MM.1S (cell line): ENCODE measurements at regions not wholly inside any gene's neighbourhood (a gene's known extent, or its start where the extent isn't known, plus 50 kb on each side); places are given as distances from the start of the nearest gene placed in this dataset.

Experiments
- DNase-seq: peaks from one replicate; pipeline ENCODE4 v3.0.0-alpha.2; 2015
- H2AFZ ChIP-seq: fragments of 300-600 bp; sonication (generic); 2 replicates; pipeline ENCODE4 v1.6.0; 2016; ENCODE audit warnings: antibody characterized with exemption, low read length
- H3F3A ChIP-seq: fragments of 300-600 bp; sonication (generic); 2 replicates; pipeline ENCODE4 v1.6.1; 2016; ENCODE audit warnings: mild to moderate bottlenecking, antibody characterized with exemption, low read length, moderate library complexity, mixed read lengths; ENCODE audit not compliant: insufficient read depth
- H3K27ac ChIP-seq: fragments of 300-600 bp; sonication (generic); 2 replicates; pipeline ENCODE4 v1.5.1; 2016; ENCODE audit warnings: mild to moderate bottlenecking, low read length
- H3K27me3 ChIP-seq: fragments of 300-600 bp; sonication (generic); replicated peaks from 2 replicates; pipeline ENCODE4 v1.6.0; 2016; ENCODE audit warnings: low read length; ENCODE audit not compliant: insufficient read depth
- H3K36me3 ChIP-seq: fragments of 300-600 bp; sonication (generic); replicated peaks from 2 replicates; pipeline ENCODE4 v1.6.1; 2016; ENCODE audit warnings: mild to moderate bottlenecking, low read length, mixed read lengths; ENCODE audit not compliant: insufficient read depth
- H3K4me1 ChIP-seq: fragments of 300-600 bp; sonication (generic); 2 replicates; pipeline ENCODE4 v1.6.1; 2016; ENCODE audit warnings: low read length, mixed read lengths
- H3K4me2 ChIP-seq: fragments of 300-600 bp; sonication (generic); 2 replicates; pipeline ENCODE4 v1.6.0; 2016; ENCODE audit warnings: low read depth, low read length
- H3K4me3 ChIP-seq: fragments of 300-600 bp; sonication (generic); 2 replicates; pipeline ENCODE4 v1.5.1; 2016; ENCODE audit warnings: low read length, mixed read lengths
- H3K79me2 ChIP-seq: fragments of 300-600 bp; sonication (generic); 2 replicates; pipeline ENCODE4 v1.6.1; 2016; ENCODE audit warnings: mixed run types, low read length, mixed read lengths
- H3K9ac ChIP-seq: fragments of 300-600 bp; sonication (generic); 2 replicates; pipeline ENCODE4 v1.6.1; 2016; ENCODE audit warnings: low read length, mixed read lengths
- H3K9me2 ChIP-seq: fragments of 300-600 bp; sonication (generic); replicated peaks from 2 replicates; pipeline ENCODE4 v1.6.1; 2016; ENCODE audit warnings: mild to moderate bottlenecking, low read length, mixed read lengths; ENCODE audit not compliant: insufficient read depth
- H3K9me3 ChIP-seq: fragments of 300-600 bp; sonication (generic); replicated peaks from 2 replicates; pipeline ENCODE4 v1.6.1; 2016; ENCODE audit warnings: mild to moderate bottlenecking, low read length, mixed read lengths; ENCODE audit not compliant: insufficient read depth
- H4K20me1 ChIP-seq: fragments of 300-600 bp; sonication (generic); 2 replicates; pipeline ENCODE4 v1.6.1; 2016; ENCODE audit warnings: mild to moderate bottlenecking, low read length, moderate library complexity, mixed read lengths; ENCODE audit not compliant: insufficient read depth
- EZH2 ChIP-seq: fragments of 300-600 bp; sonication (generic); optimal IDR thresholded peaks from 2 replicates; pipeline ENCODE3; 2017; ENCODE audit warnings: low read depth, mild to moderate bottlenecking, antibody characterized with exemption, low read length, mixed read lengths
- EZH2phosphoT487 ChIP-seq: fragments of 300-600 bp; sonication (generic); IDR thresholded peaks from 2 replicates; pipeline ENCODE4 v1.6.1; 2018; ENCODE audit warnings: antibody characterized with exemption, low read length
- TF ChIP-seq, protein P1 (sequence below): fragments of 300-600 bp; sonication (generic); IDR thresholded peaks from 2 replicates; pipeline ENCODE4 v1.5.1; 2016; ENCODE audit warnings: antibody characterized with exemption, low read length, mixed read lengths

- Histone ChIP-seq H3K79me2 (no peaks in the 10 kb centered on the region), H3K9ac (no peak overlapping the region), H3K36me3 (no peaks in the 10 kb centered on the region), H2AFZ (no peak overlapping the region), H3F3A (no peaks in the 10 kb centered on the region), H4K20me1 (no peaks in the 10 kb centered on the region), H3K9me3 (no peaks in the 10 kb centered on the region), H3K4me3 (no peak overlapping the region), H3K27ac (no peak overlapping the region), H3K4me2 (no peak overlapping the region), H3K4me1 (no peaks in the 10 kb centered on the region), H3K9me2 (no peaks in the 10 kb centered on the region), H3K27me3 (no peaks in the 10 kb centered on the region)
- TF ChIP-seq EZH2 (no peak), EZH2phosphoT487 (no peak)
- TF ChIP-seq, protein P1, sequence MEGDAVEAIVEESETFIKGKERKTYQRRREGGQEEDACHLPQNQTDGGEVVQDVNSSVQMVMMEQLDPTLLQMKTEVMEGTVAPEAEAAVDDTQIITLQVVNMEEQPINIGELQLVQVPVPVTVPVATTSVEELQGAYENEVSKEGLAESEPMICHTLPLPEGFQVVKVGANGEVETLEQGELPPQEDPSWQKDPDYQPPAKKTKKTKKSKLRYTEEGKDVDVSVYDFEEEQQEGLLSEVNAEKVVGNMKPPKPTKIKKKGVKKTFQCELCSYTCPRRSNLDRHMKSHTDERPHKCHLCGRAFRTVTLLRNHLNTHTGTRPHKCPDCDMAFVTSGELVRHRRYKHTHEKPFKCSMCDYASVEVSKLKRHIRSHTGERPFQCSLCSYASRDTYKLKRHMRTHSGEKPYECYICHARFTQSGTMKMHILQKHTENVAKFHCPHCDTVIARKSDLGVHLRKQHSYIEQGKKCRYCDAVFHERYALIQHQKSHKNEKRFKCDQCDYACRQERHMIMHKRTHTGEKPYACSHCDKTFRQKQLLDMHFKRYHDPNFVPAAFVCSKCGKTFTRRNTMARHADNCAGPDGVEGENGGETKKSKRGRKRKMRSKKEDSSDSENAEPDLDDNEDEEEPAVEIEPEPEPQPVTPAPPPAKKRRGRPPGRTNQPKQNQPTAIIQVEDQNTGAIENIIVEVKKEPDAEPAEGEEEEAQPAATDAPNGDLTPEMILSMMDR = no peak
- DNase-seq = no peak
Measured at GRCh38 chr2:220043155-220043989, 415.9 kb downstream of the SLC4A3 start.

DNA sequence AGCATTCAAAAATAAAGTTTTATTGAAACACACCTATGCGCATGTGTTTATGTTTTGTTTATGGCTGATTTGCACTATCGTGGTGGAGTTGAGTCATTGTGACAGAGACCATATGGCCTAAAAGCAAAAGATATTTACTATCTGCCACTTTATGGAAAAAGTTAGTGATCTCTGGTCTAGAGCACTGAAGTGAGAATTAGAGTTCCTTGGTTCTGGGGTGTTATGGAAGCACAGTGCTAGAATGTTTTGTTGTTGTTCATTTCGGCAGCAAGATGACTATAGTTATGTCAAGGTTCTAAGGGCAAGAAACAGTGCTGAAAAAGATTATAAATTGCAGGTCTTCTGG, 416.5 kb downstream of the SLC4A3 start:
- DNase-seq = no peak
- Histone ChIP-seq H4K20me1 (no peaks in the 10 kb centered on the region), H3K79me2 (no peaks in the 10 kb centered on the region), H3K4me1 (no peaks in the 10 kb centered on the region), H3K36me3 (no peaks in the 10 kb centered on the region), H3K27me3 (no peaks in the 10 kb centered on the region), H2AFZ (no peak overlapping the region), H3K27ac (no peak overlapping the region), H3K4me3 (no peak overlapping the region), H3K9ac (no peak overlapping the region), H3K4me2 (no peak overlapping the region), H3F3A (no peaks in the 10 kb centered on the region), H3K9me2 (no peaks in the 10 kb centered on the region), H3K9me3 (no peaks in the 10 kb centered on the region)
- TF ChIP-seq EZH2 = no peak
- TF ChIP-seq, protein P1 = no peak
- no peak for TF ChIP-seq EZH2phosphoT487

DNA sequence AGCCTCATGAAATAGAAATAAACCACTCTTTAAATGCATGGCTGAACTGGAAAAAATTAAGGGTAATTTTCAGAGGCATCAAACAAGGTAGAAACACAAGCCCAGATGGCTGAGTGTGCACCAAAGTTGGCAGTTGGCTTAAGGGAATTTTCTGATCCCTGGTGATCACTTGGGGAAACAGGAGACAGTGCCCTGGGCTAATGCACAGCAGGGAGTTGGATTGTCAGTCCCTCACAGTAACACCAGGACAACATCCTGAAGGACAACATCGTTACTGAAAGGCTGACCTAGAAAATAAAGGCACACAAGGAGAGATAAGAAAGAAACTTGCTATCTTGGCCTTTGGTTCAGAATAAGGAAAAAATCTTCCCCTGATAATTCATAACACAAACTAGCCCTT, 417.0 kb downstream of the SLC4A3 start:
- H3K4me2 ChIP-seq = no peak overlapping the region
- no peaks in the 10 kb centered on the region for H3K9me2 ChIP-seq
- H4K20me1 ChIP-seq = no peaks in the 10 kb centered on the region
- H2AFZ ChIP-seq = no peak overlapping the region
- H3K27ac ChIP-seq = no peak overlapping the region
- H3F3A ChIP-seq = no peaks in the 10 kb centered on the region
- no peak overlapping the region for H3K4me3 ChIP-seq
- no peaks in the 10 kb centered on the region for H3K4me1 ChIP-seq
- no peaks in the 10 kb centered on the region for H3K79me2 ChIP-seq
- TF ChIP-seq, protein P1 = no peak
- no peak for TF ChIP-seq EZH2phosphoT487
- TF ChIP-seq EZH2 = no peak
- H3K9me3 ChIP-seq = no peaks in the 10 kb centered on the region
- no peaks in the 10 kb centered on the region for H3K27me3 ChIP-seq
- H3K9ac ChIP-seq = no peak overlapping the region
- DNase-seq = no peak
- H3K36me3 ChIP-seq = no peaks in the 10 kb centered on the region
